ENCODE measurements at regions not wholly inside any gene's neighbourhood (a gene's known extent, or its start where the extent isn't known, plus 50 kb on each side); places are given as distances from the start of the nearest gene placed in this dataset.
A peak's percentile ranks its signal among the peaks of the same experiment; 100 is the strongest.

- DNase-seq = no peak
Measured at GRCh38 chr4:181905708-181906107, 337.5 kb upstream of the TENM3 start.

GRCh38 chr4:181908168-181908567 is 335.0 kb upstream of the TENM3 start:
- no peak for DNase-seq

GRCh38 chr4:181909368-181909767 is 333.8 kb upstream of the TENM3 start:
- no peak for DNase-seq

GRCh38 chr4:181911420-181911819 is 331.8 kb upstream of the TENM3 start:
- DNase-seq = no peak

- DNase-seq = no peak
Measured at GRCh38 chr4:181933471-181933870, 309.7 kb upstream of the TENM3 start.

- no peak for DNase-seq
Measured at GRCh38 chr4:181938631-181939030, 304.6 kb upstream of the TENM3 start.

GRCh38 chr4:181939199-181939945 is 303.8 kb upstream of the TENM3 start:
- DNase-seq = no peak

GRCh38 chr4:181944527-181944926 is 298.7 kb upstream of the TENM3 start:
- no peak for DNase-seq

GRCh38 chr4:181946902-181947301 is 296.3 kb upstream of the TENM3 start:
- no peak for DNase-seq

- no peak for DNase-seq
Measured at GRCh38 chr4:181948839-181949382, 294.3 kb upstream of the TENM3 start.

- DNase-seq = no peak
Measured at GRCh38 chr4:181949704-181950312, 293.4 kb upstream of the TENM3 start.

GRCh38 chr4:181950372-181951127 is 292.7 kb upstream of the TENM3 start:
- no peak for DNase-seq

- DNase-seq = no peak
Measured at GRCh38 chr4:181951265-181951664, 291.9 kb upstream of the TENM3 start.

- DNase-seq = no peak
Measured at GRCh38 chr4:181952478-181952877, 290.7 kb upstream of the TENM3 start.

- no peak for DNase-seq
Measured at GRCh38 chr4:181956512-181956911, 286.7 kb upstream of the TENM3 start.

- no peak for DNase-seq
Measured at GRCh38 chr4:181957088-181957487, 286.1 kb upstream of the TENM3 start.

GRCh38 chr4:181958446-181958845 is 284.8 kb upstream of the TENM3 start:
- DNase-seq = no peak

- no peak for DNase-seq
Measured at GRCh38 chr4:181959121-181959520, 284.1 kb upstream of the TENM3 start.

- no peak for DNase-seq
Measured at GRCh38 chr4:181960384-181960783, 282.8 kb upstream of the TENM3 start.

- DNase-seq = no peak
Measured at GRCh38 chr4:181962321-181962720, 280.9 kb upstream of the TENM3 start.

- no peak for DNase-seq
Measured at GRCh38 chr4:181964731-181965130, 278.5 kb upstream of the TENM3 start.

GRCh38 chr4:181966104-181966551 is 277.1 kb upstream of the TENM3 start:
- peak; percentile 1 for DNase-seq

- DNase-seq = no peak
Measured at GRCh38 chr4:181967401-181967800, 275.8 kb upstream of the TENM3 start.

- DNase-seq = no peak
Measured at GRCh38 chr4:181968371-181968770, 274.8 kb upstream of the TENM3 start.

Data from activated CD4-positive, alpha-beta T cell treated with anti-CD3 and anti-CD28 coated beads, Interleukin-2, amount 50 U/mL, for 16 hours (primary cell).